Stimulated activated CD4-positive, alpha-beta T cell treated with anti-CD3 and anti-CD28 coated beads, Interleukin-1b, Interleukin-23, amount 100 ng/mL, for 24 hours (primary cell): ENCODE measurements at regions not wholly inside any gene's neighbourhood (a gene's known extent, or its start where the extent isn't known, plus 50 kb on each side); places are given as distances from the start of the nearest gene placed in this dataset.

ENCODE experiments used
- DNase-seq, 4 experiments: peaks; one replicate each; pipeline ENCODE4 v3.0.0-alpha.2; 2020; ENCODE audit warnings: low read depth in 4 of 4, low spot score in 1 of 4

DNA sequence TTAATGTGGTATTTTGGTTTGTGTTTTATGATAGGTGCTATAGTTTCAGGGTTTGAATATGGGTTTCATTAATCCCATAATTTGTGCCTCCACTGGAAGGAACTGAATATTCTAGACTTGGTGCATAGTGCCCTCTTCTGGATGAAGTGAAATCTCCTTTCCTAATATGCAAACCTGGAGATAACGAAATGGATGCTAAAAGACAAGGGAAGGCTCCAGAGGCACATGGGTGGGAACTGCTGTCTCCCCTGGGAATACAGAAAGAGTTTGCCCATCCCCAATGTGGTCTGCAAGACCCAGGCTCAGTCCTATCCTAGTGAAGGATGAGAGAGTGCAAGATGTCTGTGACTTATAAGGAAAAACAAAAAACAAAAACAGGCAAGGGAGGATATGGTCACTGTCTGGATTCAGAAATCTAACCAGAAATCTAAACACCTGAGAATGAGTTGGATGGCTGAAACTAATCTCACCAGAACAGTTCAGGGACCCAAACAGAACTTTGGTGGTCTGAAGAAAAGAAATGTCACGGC lies 142.3 kb upstream of the TMPO start:
- DNase-seq, result no peak

DNA sequence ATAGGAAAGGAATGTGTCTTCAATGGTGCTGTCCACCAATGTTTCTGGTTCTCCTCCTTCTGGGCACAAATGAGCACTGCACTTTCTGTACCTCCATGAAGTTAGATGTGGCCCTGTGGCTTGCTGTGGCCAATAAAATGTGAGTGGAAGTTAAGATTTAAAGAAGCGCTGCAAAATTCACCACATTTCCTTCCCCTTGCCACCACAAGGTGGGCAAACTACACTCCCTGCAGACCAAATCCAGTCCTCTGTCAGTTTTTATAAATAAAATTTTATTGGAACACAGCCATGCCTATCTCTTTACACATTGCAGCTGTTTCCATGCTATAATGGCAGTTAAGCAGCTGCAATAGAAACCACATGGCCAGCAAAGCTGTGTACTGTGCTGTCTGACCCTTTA lies 141.4 kb upstream of the TMPO start:
- no peak for DNase-seq

DNA sequence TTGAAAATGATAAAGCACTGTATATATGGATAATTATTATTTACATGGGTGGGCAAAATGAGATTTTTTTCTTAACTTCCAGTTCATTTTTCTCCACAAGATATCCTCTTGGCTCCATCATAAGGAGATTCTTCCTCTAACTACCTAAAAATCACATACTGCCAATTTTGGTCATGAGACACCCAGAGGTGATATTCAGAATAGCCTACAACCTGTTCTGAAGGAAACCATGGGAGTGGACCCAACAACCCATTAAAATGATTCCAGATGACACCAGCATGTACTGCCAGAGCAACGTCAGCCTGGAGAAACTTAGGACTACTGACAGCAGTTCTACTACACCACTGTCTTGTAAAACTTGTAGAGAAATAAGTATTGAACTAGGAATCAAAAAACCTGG lies 136.3 kb upstream of the TMPO start:
- no peak for DNase-seq

DNA sequence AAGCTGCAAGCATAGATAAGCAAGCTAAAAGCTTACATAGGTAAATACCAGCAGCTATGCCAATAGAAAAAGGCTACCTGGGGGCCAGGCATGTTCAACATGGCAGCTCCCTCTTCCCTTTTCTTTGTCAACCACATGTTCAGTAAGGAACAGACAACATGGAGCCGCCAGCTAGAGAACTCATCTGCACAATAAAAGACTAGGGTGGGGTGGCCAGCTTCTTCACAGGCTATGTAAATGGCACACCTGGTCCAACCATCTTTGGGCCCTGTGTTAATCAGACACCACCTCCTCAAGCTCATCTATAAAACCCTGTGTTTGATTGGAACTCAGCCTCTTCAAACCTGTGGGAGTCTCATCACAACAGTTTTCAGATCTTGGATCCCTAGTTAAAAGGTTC lies 129.7 kb upstream of the TMPO start:
- no peak for DNase-seq

DNA sequence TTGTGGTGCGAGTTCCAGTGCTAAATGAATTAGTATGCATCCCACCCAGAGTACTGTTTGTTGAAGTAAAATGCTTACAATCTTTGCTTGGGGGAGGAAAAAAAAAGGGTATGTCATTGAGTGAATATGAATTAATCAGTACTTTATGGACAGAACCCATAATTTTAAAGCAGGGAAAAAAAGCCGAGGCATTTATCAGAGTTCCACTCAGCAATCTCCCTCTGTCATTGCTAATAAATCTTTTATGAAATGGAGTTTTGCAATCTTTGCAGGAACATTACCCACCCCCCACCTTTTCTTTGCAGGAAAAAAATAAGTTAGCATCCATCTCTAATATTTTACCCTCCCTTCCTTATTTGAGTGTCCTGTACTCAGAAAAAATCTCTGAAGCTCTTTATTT lies 127.9 kb upstream of the TMPO start:
- DNase-seq, result no peak

DNA sequence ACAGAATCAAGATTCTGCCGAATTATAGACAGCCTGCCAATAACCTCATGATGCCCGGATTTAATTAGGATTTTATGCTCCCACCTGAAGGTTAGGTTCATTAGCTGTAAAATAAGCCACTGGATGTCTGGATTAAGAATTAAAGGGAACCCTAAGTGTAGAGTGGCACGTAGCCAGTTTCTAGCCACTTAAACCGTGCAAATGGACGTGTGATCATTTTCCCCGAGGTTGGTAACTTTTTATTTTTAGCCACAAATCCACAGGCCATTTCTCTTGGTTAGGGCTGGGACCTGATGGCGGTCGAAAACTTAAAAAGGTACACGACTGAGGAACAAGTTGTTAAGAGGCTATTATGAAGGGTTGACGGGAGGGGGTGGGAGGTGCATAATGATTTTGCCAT lies 127.3 kb upstream of the TMPO start:
- no peak for DNase-seq

DNA sequence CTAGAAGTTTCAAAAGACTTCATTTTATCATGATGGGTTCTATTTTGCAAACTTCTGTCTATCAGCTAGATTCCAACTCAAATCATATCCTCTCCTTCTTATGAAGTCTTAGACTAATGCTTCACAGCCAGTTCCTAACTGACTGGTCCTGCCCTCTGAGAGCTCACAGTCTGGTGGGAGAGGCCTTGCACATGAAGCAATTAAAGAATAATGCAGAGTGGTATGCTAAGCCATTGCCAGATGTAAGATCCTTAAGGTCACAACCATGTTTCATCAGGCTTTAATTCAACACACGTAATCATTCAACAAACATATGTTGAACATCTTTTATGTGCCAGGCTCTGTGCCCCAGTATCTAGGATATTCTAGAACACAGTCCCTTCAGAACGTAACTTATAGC lies 125.8 kb upstream of the TMPO start:
- no peak for DNase-seq

DNA sequence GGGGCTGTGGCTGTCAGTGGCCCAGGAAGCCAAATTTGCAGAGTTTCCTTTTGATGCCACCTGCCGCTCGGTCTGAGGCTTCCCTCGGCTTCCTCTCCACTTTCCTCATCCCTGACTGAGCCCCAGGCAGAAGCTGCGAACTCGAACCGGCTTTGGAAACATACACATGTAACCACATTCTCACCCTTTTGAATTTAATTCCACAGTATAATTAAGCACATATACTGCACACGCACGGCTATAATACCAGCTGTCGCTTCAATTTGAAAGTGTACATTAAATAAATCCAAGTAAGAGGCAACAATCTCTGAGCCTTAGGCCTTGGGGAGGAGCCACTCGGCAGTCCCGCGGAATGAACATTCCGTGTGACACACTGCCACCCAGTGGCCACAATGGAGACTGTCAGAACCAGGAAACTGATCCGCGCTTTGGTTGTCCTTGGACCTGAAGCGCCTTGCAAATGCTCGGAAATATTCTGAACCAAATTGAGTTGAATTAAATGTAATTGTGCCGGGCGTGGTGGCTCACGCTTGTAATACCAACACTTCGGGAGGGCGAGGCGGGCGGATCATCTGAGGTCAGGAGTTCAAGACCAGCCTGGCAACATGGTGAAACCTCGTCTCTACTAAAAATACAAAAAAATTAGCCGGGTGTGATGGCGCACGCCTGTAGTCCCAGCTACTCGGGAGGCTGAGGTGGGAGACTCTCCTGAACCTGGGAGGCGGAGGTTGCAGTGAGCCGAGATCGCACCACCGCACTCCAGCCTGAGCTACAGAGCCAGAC lies 117.9 kb upstream of the TMPO start:
- peak; percentile 55 to 73 (median 67) for DNase-seq

DNA sequence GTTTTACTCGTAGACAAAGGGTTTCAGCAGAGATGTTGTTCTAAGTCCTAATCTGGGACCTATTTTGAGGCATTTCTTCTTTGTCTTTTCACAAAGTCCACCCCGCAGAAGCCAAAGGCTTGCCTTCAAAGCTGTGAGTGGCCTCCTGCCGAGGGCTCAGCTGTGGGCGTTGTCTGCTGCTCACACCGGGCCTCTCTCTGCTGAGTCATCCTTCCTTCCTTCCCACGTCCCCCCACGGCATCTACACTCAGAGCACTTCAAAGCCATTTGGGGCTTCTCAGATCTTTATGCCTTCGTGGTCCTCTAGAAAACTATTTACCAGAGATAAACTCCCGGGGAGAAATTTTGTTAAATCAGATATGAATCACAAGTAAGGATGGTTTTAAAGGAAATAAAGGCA lies 115.9 kb upstream of the TMPO start:
- DNase-seq, result peak; percentile 8 to 57 (median 29)

DNA sequence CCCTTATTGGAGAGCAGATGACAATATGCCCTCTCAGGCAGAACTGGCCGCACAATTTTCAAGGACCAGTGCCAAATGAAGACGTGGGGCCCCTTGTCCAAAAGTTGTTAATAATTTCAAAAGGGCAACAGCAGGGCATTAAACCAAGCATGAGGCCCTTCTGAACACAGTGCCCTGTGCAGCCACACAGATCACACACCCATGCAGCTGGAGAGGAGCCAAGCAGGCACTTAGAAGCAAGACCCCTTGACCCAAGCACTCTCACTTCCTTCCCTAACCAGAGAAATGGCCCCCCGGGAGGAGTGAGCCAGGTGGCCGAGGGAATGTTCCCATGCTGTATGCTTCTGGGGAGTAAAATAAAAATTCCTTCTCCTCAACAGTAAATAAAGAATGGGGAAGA lies 114.0 kb upstream of the TMPO start:
- no peak for DNase-seq

DNA sequence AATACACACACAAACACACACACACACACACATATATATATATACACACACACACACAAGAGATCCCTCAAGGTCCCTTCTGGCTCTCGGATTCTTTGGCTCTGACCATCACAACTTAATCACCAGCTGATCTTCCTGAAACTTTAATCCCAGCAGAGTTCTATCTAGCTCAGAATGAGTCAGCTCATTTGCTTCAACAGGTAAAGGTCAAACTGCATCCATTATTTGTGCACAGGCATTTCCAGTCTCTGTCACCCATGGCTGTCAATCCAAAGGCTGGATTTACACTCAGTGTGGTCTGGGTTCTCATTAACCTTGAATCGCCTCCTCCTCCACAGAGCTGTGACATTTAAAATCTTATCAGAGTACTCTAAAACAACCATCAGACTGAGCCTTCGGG lies 113.3 kb upstream of the TMPO start:
- DNase-seq, result no peak

DNA sequence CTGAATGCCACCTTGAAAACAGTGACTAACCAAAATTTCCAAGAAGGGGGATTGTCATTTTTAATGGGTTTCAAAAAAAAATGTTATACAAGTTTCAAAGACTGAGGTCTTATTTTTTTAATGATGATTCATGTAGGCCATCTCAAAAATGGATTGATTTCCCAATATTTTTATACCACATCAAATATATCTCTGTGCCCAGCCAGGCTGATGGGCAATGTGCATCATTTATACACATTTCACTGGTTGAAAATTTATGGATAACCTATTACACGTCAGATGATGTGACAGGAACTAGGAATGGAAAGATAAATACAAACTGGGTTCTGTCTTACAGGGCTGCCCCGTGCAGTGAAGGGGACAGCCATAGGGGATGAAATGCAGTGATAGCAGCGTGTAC lies 112.7 kb upstream of the TMPO start:
- no peak for DNase-seq

DNA sequence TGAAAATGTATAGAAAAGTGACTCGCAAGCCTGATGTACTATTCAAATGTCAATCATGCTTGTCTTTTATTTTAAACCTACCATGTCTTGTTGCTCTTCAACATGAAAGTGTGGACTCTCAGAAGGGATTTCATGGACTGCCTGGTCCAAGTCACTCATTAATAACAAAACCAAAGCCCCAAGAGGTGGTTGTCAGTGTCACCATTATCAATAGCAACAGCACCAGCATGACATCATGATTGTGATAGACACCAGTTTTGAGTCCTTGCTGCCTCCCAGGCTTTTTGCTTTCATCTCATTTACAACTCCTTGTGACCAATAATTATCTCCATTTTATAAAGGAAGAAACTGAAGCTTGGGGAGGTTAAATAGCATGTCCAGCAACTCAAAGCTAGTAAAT lies 112.0 kb upstream of the TMPO start:
- no peak for DNase-seq

DNA sequence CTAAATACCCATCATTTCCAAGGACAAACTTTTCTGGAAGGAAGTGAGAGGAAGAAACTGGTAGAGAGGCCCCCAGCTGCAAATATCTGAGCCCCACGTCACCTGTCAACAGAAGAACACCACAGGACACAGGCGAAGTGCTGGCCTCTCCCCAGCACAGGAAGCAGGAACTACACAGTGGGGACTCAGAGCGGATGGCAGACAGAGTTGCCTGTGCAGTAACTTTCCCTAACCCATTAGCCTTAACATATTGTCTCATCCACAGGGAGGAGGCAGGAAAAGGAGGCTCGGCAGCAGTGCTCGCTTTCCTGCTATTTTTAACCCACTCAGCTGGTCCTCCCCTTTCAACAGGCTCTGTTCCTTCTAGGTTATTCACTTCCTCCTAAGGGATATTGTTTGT lies 111.5 kb upstream of the TMPO start:
- DNase-seq, result no peak

DNA sequence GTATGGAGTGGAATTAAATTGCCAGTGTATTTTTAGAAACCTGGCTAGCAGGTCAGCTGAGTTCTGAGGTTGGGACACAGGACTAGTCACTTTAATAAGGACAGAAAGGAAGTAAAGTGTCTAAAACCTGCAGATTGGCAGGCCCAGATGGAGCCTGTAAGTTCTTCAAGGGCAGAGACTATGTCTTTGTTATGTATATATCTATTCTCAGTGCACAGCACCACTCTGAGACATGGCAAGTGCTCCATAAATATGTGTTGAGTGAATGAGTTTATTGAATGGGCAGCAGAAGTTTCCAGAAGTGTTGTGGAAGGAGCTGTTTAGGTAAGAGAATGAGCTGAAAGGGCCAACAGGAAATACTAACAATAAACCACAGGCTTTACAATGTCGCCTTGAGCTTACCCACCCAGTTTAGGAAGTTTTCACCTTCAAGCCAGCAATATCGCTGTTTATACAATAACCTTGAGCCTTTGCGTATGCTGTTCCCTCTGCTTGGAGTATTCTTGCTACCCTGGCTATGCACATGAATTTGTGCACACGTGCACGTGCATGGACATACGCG lies 109.5 kb upstream of the TMPO start:
- DNase-seq, result no peak

DNA sequence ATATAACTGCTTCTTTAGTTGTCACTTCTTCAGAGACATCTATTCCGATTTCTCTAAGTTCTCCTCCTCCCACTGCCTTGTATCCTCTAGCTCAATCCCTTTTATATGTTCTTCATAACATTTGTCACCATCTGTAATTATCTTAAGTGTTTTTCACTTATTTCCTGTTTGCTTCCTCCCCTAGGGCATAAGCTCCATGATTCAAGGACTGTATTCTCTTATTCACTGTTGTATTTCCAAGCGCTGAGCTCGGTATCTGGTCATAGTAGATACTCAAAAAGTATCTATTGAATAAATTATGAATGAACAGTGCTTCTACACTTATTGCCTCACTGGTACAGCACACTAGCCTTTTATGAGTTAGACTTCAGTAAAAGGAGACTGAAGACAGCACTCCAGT lies 109.0 kb upstream of the TMPO start:
- DNase-seq, result no peak

DNA sequence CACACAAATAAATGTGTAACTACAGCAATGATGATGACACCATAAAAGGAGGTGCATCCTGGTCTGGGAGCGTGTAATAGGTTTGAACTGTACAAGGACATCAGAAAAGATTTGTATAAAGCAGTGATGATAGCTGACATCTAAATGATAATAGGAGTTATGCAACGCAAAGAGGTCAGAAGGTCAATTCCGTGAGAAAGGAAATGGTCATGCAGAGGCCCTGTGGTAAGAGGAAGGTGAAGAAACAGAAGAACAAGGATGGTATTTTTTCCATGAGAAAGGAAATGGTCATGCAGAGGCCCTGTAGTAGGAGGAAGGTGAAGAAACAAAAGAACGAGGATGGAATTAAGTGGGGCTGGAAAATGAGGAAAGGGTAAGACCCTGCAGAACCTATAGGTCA lies 106.7 kb upstream of the TMPO start:
- no peak for DNase-seq

DNA sequence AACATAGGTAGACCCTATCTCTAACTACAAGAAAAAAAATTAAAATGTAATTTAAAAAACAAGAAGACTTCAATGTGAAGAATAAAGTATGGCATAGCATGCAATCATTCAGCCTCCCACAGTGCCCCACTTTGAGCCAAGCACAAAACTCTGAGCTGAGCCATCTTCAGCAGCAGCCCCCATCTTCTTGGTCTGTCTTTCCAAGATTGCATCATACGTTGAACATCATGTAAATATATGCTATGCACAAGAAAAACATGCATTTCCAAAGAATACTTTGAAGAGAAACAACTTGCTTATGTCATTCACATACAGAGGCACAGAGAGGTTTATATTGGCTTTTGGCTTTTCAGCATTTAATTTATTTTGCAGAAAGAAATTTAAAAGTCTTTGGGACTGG lies 105.8 kb upstream of the TMPO start:
- DNase-seq, result no peak

DNA sequence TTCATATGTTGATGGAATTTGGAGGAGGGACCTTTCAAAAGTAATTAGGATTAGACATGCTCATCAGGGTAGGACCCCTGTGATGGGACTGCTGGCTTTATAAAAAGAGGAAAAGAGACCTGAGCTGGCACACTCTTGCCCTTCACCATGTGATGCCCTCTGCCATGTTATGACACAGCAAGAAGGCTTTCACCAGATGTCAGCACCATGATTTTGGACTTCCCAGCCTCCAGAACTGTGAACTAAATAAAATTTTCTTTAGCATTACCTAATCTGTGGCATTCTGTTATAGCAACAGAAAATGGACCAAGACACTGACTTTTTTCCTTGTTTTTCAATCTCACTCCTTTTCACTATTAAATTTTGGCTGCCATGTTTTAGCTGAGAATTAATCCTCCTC lies 105.0 kb upstream of the TMPO start:
- DNase-seq, result no peak

DNA sequence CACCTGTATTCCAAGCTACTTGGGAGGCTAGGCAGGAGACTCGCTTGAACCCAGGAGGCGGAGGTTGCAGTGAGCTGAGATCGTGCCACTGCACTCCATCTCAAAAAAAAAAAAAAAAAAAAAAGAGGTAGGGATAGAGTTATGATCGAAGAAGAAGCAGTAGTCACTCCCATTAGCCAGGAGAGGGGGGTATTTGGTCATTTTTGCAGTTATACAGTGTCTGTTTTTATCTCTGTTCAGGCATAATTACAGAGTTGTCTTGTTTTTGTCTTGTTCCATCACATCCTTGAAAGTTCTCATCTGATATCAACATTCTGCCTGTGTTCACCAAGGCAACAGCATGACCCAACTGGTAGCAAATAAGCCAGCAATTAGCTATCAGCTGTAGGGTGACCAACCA lies 98.5 kb upstream of the TMPO start:
- DNase-seq, result no peak

DNA sequence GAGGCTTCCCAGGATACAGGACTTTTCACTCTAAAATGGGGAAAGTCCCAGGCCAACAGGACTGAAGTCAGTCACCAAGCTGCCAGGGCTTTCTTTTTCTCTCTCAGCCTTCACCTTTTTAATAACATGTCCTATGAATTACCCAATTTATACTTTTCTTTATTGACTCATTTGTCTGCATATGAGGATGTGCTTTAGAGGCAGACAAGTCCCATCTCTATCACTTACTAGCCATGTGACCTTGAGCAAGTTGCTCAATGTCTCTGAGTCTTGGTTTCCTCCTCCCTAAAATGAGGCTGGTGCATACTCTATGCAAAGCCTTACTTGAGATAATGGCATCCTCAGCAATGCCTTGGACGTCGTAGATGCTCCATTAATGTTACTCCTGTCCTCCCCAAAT lies 98.1 kb upstream of the TMPO start:
- DNase-seq, result no peak

DNA sequence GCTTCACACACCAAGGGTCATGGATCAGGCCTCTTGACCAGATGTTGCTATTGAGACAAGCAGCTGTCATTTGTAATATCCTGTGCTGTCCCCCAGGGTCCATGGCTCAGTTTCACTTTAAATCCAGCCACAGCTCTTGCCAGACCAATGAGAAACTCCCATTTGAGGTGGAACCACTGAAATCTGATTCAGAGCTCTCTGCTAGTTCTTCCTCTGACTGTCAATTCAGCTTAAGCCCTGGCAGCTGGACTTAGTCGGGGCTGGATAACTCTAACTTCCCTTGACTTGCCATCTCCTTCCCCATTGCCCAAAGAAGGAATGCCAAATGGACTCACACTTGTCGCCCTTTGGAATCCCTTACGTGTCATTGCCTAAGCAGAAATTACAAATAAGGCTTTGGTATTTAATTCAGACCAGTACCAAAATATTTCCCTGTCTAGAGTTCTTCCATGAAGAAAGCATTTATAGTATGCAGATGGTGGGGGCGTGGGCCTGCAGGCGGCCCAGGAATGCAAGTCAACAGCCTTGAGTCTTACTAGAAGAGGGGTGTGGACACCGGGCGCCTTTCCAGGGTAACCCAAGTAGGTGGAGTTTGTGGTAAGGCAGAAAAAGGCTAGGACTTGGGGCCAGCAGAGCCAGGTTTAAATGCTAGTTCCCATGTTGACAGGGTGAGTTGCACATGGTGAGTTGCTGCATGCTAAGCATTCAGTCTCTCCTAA lies 96.9 kb upstream of the TMPO start:
- DNase-seq, result no peak
